ENCODE measurements at regions not wholly inside any gene's neighbourhood (a gene's known extent, or its start where the extent isn't known, plus 50 kb on each side); places are given as distances from the start of the nearest gene placed in this dataset.

GRCh38 chr13:103196356-103196755, 130.1 kb upstream of the SLC10A2 start:
- TF ChIP-seq ATF3 (IDR thresholded peaks at IDR 0.05) (no peak), EZH2phosphoT487 (IDR thresholded peaks at IDR 0.05; ENCODE audit: borderline replicate concordance) (no peak), POLR2A (IDR thresholded peaks at IDR 0.05; ENCODE audit: borderline replicate concordance, extremely low read depth, insufficient read depth, insufficient read length) (no peak), POLR2AphosphoS5 (IDR thresholded peaks at IDR 0.05; ENCODE audit: low read depth, low read length) (no peak), SP1 (IDR thresholded peaks at IDR 0.05; ENCODE audit: low read depth) (no peak), EGR1 (IDR thresholded peaks at IDR 0.05; ENCODE audit: low read depth) (no peak), RAD21 (IDR thresholded peaks at IDR 0.05; ENCODE audit: low read depth) (no peak), EZH2 (IDR thresholded peaks at IDR 0.05) (no peak), SRF (IDR thresholded peaks at IDR 0.05; ENCODE audit: low read depth) (no peak), JUND (IDR thresholded peaks at IDR 0.05) (no peak), SIN3A (IDR thresholded peaks at IDR 0.05; ENCODE audit: low read depth) (no peak), FOSL1 (IDR thresholded peaks at IDR 0.05; ENCODE audit: low read depth) (no peak)
- TF ChIP-seq, protein P1, sequence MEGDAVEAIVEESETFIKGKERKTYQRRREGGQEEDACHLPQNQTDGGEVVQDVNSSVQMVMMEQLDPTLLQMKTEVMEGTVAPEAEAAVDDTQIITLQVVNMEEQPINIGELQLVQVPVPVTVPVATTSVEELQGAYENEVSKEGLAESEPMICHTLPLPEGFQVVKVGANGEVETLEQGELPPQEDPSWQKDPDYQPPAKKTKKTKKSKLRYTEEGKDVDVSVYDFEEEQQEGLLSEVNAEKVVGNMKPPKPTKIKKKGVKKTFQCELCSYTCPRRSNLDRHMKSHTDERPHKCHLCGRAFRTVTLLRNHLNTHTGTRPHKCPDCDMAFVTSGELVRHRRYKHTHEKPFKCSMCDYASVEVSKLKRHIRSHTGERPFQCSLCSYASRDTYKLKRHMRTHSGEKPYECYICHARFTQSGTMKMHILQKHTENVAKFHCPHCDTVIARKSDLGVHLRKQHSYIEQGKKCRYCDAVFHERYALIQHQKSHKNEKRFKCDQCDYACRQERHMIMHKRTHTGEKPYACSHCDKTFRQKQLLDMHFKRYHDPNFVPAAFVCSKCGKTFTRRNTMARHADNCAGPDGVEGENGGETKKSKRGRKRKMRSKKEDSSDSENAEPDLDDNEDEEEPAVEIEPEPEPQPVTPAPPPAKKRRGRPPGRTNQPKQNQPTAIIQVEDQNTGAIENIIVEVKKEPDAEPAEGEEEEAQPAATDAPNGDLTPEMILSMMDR (IDR thresholded peaks at IDR 0.05 in 2 of 3, conservative IDR thresholded peaks at IDR 0.05 in 1 of 3; ENCODE audit: borderline replicate concordance in 1 of 3, insufficient read depth in 1 of 3, low read depth in 2 of 3, low read length in 2 of 3), result no peak

Data from HCT116 (cell line).